SJSA1 (cell line): ENCODE measurements at regions not wholly inside any gene's neighbourhood (a gene's known extent, or its start where the extent isn't known, plus 50 kb on each side); places are given as distances from the start of the nearest gene placed in this dataset.

Experiments
- DNase-seq, 2 experiments: peaks; one replicate each; pipeline ENCODE4 v3.0.0-alpha.2; 2015 to 2020; ENCODE audit warnings: low spot score in 2 of 2, low read depth in 1 of 2
- H3K27ac ChIP-seq: fragments of 250-450 bp; sonication (Bioruptor Pico); 2 replicates; pipeline ENCODE4 v1.5.1; 2020; ENCODE audit warnings: mild to moderate bottlenecking, moderate library complexity
- H3K27me3 ChIP-seq: fragments of 250-450 bp; sonication (Bioruptor Pico); replicated peaks from 2 replicates; pipeline ENCODE4 v1.5.1; 2020; ENCODE audit warnings: mild to moderate bottlenecking, moderate library complexity
- H3K36me3 ChIP-seq: fragments of 250-450 bp; sonication (Bioruptor Pico); 2 replicates; pipeline ENCODE4 v1.5.1; 2020; ENCODE audit warnings: mild to moderate bottlenecking
- H3K4me1 ChIP-seq: fragments of 250-450 bp; sonication (Bioruptor Pico); replicated peaks from 2 replicates; pipeline ENCODE4 v1.6.1; 2021; ENCODE audit warnings: mild to moderate bottlenecking
- H3K4me3 ChIP-seq: fragments of 250-450 bp; sonication (Bioruptor Pico); 2 replicates; pipeline ENCODE4 v1.5.1; 2020; ENCODE audit warnings: mild to moderate bottlenecking
- H3K9me3 ChIP-seq: fragments of 250-450 bp; sonication (Bioruptor Pico); replicated peaks from 2 replicates; pipeline ENCODE4 v1.5.1; 2020; ENCODE audit warnings: mild to moderate bottlenecking

DNA sequence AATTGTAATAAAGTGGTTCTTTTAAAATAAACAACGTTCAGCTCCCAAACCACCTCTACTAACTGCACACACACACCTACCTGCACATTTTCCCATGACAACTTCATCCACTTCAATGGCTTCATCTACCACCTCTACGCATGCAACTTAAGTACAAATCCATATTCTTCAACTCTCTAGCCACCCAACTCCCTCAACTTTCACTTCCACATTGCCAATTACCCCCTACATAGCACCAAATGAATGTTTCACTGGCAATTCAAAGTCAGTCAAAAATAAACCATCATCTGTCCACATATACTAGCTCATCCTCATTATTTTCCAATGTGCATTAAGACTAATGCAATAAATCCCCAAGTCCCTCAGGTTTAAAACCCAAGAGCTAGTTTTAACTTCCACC lies 50.7 kb upstream of the ARHGAP32 start:
- H3K27me3 ChIP-seq: no peaks in the 10 kb centered on the region
- H3K9me3 ChIP-seq: no peaks in the 10 kb centered on the region
- no peak overlapping the region for H3K4me3 ChIP-seq
- no peaks in the 10 kb centered on the region for H3K36me3 ChIP-seq
- DNase-seq: no peak
- no peaks in the 10 kb centered on the region for H3K4me1 ChIP-seq
- no peak overlapping the region for H3K27ac ChIP-seq
